ENCODE measurements at regions not wholly inside any gene's neighbourhood (a gene's known extent, or its start where the extent isn't known, plus 50 kb on each side); places are given as distances from the start of the nearest gene placed in this dataset.

DNA sequence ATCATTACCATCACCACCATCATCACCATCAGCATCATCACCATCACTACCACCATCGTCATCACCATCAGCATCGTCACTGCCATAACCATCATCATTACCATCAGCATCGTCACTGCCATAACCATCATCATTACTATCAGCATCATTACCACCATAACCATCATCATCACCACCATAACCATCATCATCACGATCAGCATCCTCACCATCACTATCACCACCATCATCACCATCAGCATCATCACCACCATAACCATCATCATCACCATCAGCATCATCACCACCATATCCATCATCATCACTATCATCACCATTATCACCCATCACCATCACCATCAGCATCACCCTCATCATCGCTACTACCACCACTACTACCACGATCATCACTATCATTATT is 493.9 kb upstream of the TBX3 start:
- no peak for DNase-seq (ENCODE audit: low spot score in 2 of 2)
- H3K4me3 ChIP-seq (ENCODE audit: low read depth, poor library complexity, severe bottlenecking) = no peak overlapping the region
- 94 to 97% methylated on average over 6 of the region's 6 CpGs for WGBS, 2 donors
- intact Hi-C loops (cut with DNase I; ENCODE audit: low total_unique reads) = no loop called here
- no peak for TF ChIP-seq POLR2A (IDR thresholded peaks at IDR 0.05)
- TF ChIP-seq, protein P1, sequence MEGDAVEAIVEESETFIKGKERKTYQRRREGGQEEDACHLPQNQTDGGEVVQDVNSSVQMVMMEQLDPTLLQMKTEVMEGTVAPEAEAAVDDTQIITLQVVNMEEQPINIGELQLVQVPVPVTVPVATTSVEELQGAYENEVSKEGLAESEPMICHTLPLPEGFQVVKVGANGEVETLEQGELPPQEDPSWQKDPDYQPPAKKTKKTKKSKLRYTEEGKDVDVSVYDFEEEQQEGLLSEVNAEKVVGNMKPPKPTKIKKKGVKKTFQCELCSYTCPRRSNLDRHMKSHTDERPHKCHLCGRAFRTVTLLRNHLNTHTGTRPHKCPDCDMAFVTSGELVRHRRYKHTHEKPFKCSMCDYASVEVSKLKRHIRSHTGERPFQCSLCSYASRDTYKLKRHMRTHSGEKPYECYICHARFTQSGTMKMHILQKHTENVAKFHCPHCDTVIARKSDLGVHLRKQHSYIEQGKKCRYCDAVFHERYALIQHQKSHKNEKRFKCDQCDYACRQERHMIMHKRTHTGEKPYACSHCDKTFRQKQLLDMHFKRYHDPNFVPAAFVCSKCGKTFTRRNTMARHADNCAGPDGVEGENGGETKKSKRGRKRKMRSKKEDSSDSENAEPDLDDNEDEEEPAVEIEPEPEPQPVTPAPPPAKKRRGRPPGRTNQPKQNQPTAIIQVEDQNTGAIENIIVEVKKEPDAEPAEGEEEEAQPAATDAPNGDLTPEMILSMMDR (IDR thresholded peaks at IDR 0.05) = peak in 1 of 3 donors; percentile 7

DNA sequence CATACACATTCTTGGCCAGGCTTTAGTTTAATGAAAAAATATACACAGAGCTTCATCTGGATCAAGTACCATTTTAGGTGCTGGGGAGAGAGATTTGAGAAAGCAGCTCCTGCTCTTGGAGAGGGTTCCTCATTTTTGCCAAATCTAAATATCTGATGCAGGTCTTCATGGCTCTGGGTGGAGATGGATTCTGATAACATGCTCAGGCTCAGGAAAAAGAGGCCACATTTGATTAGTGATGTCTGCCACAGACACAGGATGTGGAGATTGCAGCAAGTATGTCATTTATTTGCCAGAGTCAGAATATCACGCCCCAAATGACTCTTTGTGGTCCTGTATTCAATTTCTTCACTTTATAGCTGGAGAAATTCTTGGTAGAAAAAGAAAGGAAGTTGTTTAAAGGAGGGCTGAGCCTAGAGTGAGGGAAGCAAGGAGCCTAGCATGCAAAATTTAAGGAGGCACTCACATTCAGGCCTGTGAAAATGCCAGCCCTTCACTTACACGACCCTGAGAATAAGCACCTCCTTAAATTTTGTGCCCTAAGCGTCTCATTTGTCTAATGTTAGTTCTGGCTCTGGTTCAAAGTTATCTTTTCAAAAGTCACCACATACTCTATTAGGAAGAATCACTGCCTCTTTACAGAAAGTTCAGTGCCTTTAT is 492.9 kb upstream of the TBX3 start:
- TF ChIP-seq POLR2A (IDR thresholded peaks at IDR 0.05) = no peak
- TF ChIP-seq, protein P1 (IDR thresholded peaks at IDR 0.05) = no peak
- 71 to 78% methylated on average over 3 of the region's 3 CpGs for WGBS, 2 donors
- intact Hi-C loops (cut with DNase I; ENCODE audit: low total_unique reads) = no loop called here
- no peak for DNase-seq (ENCODE audit: low spot score in 2 of 2)
- no peak overlapping the region for H3K4me3 ChIP-seq (ENCODE audit: low read depth, poor library complexity, severe bottlenecking)

DNA sequence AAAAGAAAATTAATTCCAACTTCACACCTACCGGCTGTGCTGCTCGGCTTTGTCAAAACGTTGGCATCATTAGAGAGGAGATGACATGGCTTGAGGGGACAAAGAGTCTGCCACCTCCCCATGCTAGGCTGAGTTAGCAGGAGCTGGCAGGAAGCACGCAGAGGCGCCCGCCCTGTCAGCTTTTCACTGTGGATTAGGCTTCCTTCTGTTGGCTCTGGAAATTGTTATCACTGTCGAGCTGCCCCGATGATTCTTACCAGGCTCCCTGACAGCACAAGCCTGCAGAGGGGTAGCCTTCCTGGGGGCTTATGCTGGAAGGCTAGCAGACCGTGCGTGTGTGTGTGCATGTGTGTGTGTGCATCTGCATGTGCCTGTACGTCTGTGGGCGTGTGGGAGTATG is 490.9 kb upstream of the TBX3 start:
- WGBS, 2 donors = 35 to 38% methylated on average over 12 of the region's 12 CpGs
- no peak for DNase-seq (ENCODE audit: low spot score in 2 of 2)
- TF ChIP-seq POLR2A (IDR thresholded peaks at IDR 0.05) = no peak
- TF ChIP-seq, protein P1 (IDR thresholded peaks at IDR 0.05) = no peak
- intact Hi-C loops (cut with DNase I; ENCODE audit: low total_unique reads) = no loop called here
- no peak overlapping the region for H3K4me3 ChIP-seq (ENCODE audit: low read depth, poor library complexity, severe bottlenecking)

DNA sequence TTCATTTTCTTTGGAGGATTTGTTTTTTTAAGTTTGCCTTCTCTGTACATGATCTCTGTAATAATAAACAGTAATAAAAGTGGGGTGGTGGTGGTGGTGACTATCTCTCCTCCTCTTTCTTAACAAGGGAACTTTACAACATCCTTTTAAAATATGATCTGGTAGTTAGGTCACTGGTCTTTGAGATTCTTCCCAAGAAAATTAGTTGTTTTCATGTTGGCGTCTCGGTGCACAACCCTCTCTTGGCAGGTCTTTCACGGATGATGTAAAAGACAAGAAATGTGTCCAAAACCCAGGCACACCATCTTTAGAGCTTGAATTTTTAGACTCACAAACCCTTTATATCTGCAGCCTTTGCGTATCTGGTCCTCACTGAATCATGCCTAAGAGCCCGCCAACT is 488.5 kb upstream of the TBX3 start:
- intact Hi-C loops (cut with DNase I; ENCODE audit: low total_unique reads) = no loop called here
- no peak for TF ChIP-seq POLR2A (IDR thresholded peaks at IDR 0.05)
- TF ChIP-seq, protein P1 (IDR thresholded peaks at IDR 0.05) = no peak
- WGBS, 2 donors = 76% methylated on average over 5 of the region's 5 CpGs
- no peak for DNase-seq (ENCODE audit: low spot score in 2 of 2)
- H3K4me3 ChIP-seq (ENCODE audit: low read depth, poor library complexity, severe bottlenecking) = no peak overlapping the region

DNA sequence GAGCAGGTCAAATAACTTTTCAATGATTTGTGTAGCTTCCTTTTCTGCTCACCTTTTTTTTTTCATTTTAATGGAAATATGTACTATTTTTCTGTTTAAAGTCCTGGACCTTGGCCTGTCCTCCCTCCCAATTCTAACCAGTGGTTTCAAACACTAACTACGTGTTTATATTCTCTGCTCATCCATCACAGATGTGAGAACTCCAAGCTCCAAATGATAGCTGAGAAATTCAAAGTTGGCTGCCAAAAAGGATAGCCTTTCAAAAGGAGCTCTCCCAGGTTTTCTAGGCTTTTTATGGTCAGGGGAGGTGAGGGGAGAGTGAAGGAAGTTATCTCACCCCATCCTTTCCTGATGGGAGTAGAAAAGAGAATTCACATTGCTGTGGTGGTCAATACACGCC is 486.0 kb upstream of the TBX3 start:
- no peak for DNase-seq (ENCODE audit: low spot score in 2 of 2)
- H3K4me3 ChIP-seq (ENCODE audit: low read depth, poor library complexity, severe bottlenecking) = no peak overlapping the region
- intact Hi-C loops (cut with DNase I; ENCODE audit: low total_unique reads) = no loop called here
- WGBS, 2 donors = 88 to 91% methylated on average over 2 of the region's 2 CpGs
- TF ChIP-seq, protein P1 (IDR thresholded peaks at IDR 0.05) = no peak
- no peak for TF ChIP-seq POLR2A (IDR thresholded peaks at IDR 0.05)

All from lower leg skin (tissue), 4 donors.